Nucleus accumbens (tissue), 56 donors: ENCODE measurements at regions not wholly inside any gene's neighbourhood (a gene's known extent, or its start where the extent isn't known, plus 50 kb on each side); places are given as distances from the start of the nearest gene placed in this dataset.

Source experiments
- DNase-seq, 56 donors: peaks; one replicate each; lab custom pipeline; 2025; lab: John Stamatoyannopoulos, UW

- DNase-seq: no peak
These were observed 130.8 kb upstream of the PTPRT start for GRCh38 chr20:43320536-43320935.

GRCh38 chr20:43318755-43319297, 129.1 kb upstream of the PTPRT start:
- DNase-seq: no peak

- no peak for DNase-seq
These were observed 126.6 kb upstream of the PTPRT start for GRCh38 chr20:43316271-43316670.

GRCh38 chr20:43309266-43309665, 119.6 kb upstream of the PTPRT start:
- no peak for DNase-seq

- DNase-seq: peak in 3 of 56 donors; percentile 4 to 15 (median 5)
These were observed 117.1 kb upstream of the PTPRT start for GRCh38 chr20:43306837-43307236.

- DNase-seq: no peak
These were observed 116.0 kb upstream of the PTPRT start for GRCh38 chr20:43305749-43306148.

- no peak for DNase-seq
These were observed 114.9 kb upstream of the PTPRT start for GRCh38 chr20:43304598-43304997.

GRCh38 chr20:43302936-43303335, 113.2 kb upstream of the PTPRT start:
- no peak for DNase-seq

GRCh38 chr20:43300901-43301300, 111.2 kb upstream of the PTPRT start:
- DNase-seq: no peak

GRCh38 chr20:43295781-43296180, 106.1 kb upstream of the PTPRT start:
- DNase-seq: no peak

- no peak for DNase-seq
These were observed 105.6 kb upstream of the PTPRT start for GRCh38 chr20:43295263-43295662.

- peak in 7 of 56 donors; percentile 3 to 11 (median 7) for DNase-seq
These were observed 104.3 kb upstream of the PTPRT start for GRCh38 chr20:43294031-43294430.

- DNase-seq: no peak
These were observed 103.5 kb upstream of the PTPRT start for GRCh38 chr20:43293068-43293786.

- no peak for DNase-seq
These were observed 102.5 kb upstream of the PTPRT start for GRCh38 chr20:43292222-43292621.

GRCh38 chr20:43287637-43288036, 97.9 kb upstream of the PTPRT start:
- DNase-seq: no peak

- DNase-seq: no peak
These were observed 95.5 kb upstream of the PTPRT start for GRCh38 chr20:43285170-43285569.

GRCh38 chr20:43284486-43284885, 94.8 kb upstream of the PTPRT start:
- DNase-seq: peak in 1 of 56 donors; percentile 0

- no peak for DNase-seq
These were observed 93.4 kb upstream of the PTPRT start for GRCh38 chr20:43283126-43283525.

- DNase-seq: no peak
These were observed 82.3 kb upstream of the PTPRT start for GRCh38 chr20:43271980-43272379.

GRCh38 chr20:43265449-43265848, 75.7 kb upstream of the PTPRT start:
- no peak for DNase-seq

- DNase-seq: no peak
These were observed 73.5 kb upstream of the PTPRT start for GRCh38 chr20:43263226-43263625.

GRCh38 chr20:43262341-43262740, 72.6 kb upstream of the PTPRT start:
- DNase-seq: no peak

GRCh38 chr20:43255877-43256276, 66.2 kb upstream of the PTPRT start:
- no peak for DNase-seq
